HG02852 (cell line): ENCODE measurements at regions not wholly inside any gene's neighbourhood (a gene's known extent, or its start where the extent isn't known, plus 50 kb on each side); places are given as distances from the start of the nearest gene placed in this dataset.
"Not testable (repeated sequence)": the region's sequence is repeated elsewhere in the genome, so short reads cannot be mapped to it uniquely, and the experiment has no call there.

Experiments
- ATAC-seq: cut with Tn5 transposase; IDR thresholded peaks from one replicate; pipeline ENCODE4 v1.9.1; 2021; ENCODE audit warnings: mild to moderate bottlenecking, moderate library complexity; ENCODE audit not compliant: unreplicated experiment

- no peak for ATAC-seq
These were observed 121.9 kb downstream of the FGF18 start for GRCh38 chr5:171541341-171541776.

DNA sequence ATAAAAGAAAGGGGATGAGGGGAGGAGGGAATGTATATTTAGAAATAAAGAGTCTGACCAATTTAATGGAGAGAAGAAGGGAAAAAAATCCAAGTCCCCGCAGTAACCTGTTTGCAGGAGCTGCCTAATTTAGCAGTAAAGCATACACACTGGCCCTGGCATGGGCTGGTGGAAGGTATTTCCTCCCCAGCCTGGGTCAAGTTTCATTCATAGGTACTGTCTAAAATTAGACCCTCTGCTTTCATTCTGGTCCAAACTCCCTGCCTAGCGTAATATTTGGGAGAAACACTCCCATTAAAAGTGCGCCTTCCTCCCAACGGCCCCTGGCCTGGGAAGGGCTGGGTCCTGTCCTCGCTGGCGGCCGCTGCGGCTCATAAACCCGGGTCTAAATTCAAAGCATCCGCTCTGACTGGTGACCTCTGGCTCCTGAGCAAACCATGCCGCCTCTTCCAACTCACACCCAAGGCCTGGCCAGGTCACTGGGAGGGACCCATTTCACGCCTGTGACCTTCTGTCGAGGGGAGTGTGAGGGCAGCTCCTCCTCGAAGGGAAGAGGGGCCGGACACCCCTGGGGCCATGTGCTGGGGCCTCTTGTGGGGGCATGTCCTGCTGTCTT is 123.2 kb downstream of the FGF18 start:
- ATAC-seq, result no peak

DNA sequence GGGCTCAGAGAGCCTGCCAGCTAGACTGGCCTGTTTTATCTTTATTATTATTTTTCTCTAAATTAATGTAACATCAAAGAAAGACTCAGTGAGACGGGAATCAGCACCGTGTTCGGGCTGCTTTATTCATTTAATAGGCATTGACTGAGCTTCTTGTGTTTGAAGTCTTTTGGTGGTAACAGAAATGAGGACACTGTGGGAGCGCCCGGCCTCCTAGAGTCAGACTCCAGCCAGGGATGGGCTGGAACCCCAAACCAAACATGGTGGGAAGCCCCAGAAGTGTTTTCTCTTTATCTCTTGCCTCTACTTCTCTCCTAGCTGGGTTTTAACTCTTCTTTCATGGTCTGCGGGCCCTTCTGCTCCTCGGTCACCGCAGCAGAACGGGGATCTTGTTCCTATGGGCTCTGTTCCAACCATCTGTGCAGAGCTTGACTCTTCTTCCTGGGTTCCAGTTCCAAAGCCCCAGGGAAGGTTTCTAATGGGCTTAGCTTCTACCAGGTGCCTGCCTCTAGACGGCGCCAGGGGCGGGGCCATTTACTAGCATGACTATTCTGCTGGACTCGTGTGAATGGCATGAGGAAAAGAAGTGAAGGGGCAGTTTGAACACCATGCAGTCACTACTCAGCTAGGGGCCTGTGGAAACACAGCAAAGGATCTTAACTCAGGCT is 123.8 kb downstream of the FGF18 start:
- no peak for ATAC-seq

- ATAC-seq, result no peak
These were observed 125.7 kb downstream of the FGF18 start for GRCh38 chr5:171544913-171545765.

GRCh38 chr5:171549274-171549673 is 129.8 kb downstream of the FGF18 start:
- no peak for ATAC-seq

DNA sequence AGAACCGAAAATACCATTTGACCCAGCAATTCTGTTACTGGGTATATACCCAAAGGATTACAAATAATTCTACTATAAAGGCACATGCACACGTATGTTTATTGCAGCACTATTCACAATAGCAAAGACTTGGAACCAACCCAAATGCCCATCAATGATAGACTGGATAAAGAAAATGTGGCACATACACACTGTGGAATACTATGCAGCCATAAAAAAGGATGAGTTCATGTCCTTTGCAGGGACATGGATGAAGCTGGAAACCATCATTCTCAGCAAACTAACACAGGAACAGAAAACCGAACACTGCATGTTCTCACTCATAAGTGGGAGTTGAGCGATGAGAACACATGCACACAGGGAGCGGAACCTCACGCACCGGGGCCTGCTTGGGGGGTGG is 134.4 kb downstream of the FGF18 start:
- not testable (repeated sequence) for ATAC-seq

DNA sequence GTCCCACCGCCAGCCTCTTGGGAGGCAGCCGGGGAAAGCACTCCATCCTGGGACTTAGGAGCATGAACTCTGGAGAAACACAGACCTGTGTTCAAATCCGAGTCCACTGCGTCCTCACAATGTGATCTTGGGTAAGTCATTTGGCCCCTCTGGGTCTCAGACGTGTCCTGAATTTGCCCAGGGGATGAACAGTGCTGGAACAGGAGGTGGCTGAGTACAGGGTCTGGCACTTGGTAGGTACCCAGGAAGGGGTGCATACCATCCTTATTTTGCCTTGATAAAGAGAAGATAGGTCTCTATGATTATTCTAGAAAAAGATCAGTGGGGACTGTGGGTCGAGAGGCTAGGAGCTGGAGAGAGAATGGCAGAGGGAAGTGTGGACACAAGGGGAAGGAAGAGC is 135.7 kb downstream of the FGF18 start:
- no peak for ATAC-seq

GRCh38 chr5:171562822-171563221 is 143.4 kb downstream of the FGF18 start:
- ATAC-seq, result no peak

GRCh38 chr5:171568389-171568788 is 148.9 kb downstream of the FGF18 start:
- ATAC-seq, result no peak

DNA sequence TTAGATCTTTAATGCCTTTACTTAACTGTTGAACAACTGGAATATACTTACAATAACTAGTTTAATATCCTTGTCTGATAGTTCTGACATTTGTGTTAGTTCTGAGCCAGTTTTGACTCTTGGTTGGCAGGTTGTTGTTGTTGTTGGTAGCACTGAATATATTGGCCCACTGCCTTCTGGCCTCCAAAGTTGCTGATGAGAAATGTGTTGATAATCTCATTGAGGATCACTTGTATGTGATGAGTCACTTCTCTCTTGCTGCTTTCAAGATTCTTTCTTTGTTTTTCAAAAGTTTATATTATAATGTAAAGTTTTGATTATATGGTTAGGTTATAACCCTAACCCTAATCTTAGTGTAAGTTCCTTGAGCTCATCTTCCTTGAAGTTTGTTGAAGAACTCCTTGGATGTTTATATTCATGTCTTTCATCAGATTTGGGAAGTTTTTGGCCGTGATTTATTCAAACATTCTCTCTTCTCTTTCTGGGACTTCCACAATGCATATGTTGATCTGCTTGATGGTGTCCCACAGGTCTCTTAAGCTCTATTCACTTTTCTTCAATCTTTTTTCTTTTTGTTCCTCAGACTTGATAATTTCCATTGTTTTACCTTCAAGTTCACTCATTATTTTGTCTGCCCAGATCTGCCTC is 149.7 kb downstream of the FGF18 start:
- no peak for ATAC-seq

DNA sequence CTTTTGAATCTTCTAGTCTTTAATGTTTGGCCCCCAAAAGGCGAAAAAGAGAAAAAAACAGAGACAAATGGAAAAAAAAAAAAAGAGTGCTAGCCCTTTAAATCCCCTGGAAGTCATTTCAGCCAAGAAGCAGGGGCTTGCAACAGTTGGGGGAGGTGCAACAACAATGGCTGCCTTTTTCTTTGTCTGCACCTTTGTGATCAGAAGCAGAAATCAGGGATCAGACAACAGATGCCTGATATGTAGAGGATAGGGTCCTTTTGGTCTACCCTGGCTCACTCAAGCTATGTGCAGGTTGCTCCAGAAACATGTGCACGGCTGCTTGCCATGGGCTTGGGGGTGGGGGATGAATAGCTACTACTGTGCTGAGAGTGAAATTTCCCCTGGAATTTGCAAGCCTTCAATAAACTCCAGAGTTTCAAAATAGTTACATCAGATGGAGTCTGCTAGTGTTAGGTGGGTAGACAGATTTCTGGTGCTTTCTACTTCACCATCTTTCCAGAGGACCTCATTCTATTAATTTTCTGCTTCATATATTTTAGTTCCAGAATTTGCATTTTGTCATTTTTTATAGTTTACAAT is 150.9 kb downstream of the FGF18 start:
- ATAC-seq, result no peak

- no peak for ATAC-seq
These were observed 152.2 kb downstream of the FGF18 start for GRCh38 chr5:171571663-171572062.

DNA sequence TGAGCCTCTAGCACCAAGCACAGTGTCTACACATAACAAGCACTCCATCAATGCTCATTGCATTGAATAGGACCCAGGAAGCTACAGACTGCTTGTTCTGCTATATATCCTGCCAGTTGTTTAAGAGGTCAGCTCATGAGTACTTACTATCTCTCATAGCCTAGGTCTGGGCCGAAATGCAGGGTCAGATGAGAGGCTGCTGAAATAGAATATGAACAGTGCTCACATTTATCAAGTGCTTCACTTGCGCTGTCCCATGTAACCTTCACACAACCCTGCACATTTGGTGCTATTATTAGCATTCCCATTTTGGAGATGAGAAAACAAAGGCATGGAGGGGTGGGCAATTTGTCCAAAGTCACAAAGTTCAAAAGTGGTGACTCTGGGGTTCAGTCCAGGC is 153.6 kb downstream of the FGF18 start:
- no peak for ATAC-seq

DNA sequence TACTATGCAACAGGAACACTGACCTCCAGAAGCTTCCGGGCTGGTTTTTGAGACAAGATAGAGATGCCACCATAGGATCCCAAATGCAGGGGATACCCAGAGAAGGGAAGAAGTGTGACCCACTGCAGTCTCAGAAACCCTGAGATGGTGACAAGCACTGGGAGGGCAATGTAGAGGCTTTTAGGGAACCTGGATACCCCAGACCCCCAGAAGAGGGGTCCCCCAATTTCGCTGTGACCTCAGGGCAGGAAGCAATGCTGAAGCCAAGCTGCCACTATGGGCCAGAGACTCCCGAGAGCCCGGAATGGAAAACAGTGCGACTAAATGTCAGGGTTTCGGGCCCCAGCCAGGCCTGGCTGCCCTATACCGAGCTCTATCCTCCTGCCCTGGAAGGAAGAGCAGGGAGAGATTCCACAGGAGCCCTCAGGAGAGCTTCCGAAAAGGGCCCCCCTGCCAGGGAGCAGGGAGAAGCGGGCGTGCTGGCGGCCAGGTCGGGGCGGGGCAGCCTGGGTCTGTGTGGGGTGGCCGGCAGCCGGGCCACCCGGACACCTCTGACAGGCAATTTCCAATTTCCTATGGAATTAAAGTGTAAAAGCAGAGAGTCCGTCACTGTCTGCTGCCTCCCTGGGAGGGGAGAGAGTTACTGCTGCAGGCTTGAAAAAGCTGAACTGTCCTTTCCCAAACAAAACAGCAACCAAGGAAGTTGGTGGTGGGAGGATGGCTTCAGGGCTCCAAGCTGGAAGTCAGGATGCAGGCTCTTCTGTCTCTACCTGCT is 154.2 kb downstream of the FGF18 start:
- no peak for ATAC-seq

GRCh38 chr5:171574376-171574775 is 154.9 kb downstream of the FGF18 start:
- ATAC-seq, result no peak

DNA sequence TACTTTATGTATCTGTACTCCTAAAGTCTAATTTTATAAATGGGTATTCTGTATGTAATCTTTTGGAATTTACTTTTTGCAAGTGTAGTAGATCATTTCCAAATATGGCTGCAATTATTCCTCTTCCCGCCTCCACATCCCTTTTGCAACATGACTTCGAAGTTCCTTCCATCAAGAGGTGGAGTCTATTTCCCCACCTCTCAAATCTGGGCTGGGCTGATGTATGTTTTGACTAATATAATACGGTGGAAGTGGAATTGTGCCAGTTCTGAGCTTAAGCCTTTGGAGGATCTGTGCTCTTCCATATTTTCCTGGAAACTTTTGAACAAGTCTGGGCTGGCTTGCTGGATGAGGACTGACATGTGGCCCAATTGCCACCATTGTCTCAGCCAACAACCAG is 155.9 kb downstream of the FGF18 start:
- ATAC-seq, result no peak

DNA sequence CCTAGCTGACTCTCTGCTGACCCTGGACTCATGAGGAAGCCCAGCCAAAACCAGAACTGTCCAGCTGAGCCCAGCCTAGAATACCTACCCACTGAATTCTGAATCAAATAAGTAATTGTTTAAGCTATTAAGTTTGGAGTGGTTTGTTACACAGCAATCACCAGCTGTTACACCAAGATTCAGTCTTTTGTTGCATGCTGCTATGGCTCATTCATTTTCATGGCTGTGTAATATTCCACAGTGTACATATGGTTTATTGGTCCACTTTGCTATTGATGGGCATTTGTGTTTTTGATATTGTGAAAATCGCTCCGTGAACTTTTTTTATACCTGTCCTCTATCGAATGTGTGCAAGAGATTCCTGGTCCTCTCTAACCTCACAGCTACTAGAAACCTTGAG is 156.4 kb downstream of the FGF18 start:
- ATAC-seq, result no peak

GRCh38 chr5:171577042-171577758 is 157.8 kb downstream of the FGF18 start:
- no peak for ATAC-seq

DNA sequence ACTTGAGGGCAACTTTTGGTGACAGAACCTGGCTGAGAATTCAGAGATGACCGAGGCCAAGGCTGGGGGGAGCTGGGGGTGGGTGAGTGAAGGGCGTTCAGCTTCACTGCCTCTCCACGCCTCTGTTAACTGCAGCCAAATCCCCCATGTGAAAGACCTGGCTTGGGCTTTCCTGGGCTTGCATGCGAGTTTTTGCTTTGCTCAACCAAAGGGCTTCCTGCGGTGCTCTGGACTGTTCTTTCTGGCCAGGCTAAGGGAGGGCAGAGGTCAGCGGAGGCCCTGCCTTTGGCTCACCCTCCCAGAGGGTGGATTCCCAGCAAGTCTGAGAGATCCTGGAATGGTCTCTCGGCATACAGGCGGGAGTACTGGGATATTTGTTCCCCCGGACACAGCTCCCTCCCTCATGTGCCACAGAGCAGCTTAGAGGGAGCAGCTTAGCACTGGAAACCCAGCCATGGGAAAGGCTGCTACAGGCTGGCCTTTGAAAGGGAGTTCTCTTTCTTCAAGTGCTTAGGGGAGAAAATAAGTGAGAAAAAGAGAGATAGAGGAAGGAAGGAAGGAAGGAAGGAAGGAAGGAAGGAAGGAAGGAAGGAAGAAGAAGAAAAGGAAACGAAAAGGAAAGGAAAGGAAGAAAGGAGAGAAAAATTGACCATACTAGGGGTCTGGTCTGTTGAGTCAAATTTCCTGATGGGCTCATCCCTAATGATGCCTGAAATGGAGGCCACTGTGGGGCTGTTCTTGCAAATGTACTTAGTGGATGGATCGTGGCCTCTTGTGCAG is 158.8 kb downstream of the FGF18 start:
- no peak for ATAC-seq
